ENCODE measurements at regions not wholly inside any gene's neighbourhood (a gene's known extent, or its start where the extent isn't known, plus 50 kb on each side); places are given as distances from the start of the nearest gene placed in this dataset.
"Not testable (repeated sequence)": the region's sequence is repeated elsewhere in the genome, so short reads cannot be mapped to it uniquely, and the experiment has no call there.

DNA sequence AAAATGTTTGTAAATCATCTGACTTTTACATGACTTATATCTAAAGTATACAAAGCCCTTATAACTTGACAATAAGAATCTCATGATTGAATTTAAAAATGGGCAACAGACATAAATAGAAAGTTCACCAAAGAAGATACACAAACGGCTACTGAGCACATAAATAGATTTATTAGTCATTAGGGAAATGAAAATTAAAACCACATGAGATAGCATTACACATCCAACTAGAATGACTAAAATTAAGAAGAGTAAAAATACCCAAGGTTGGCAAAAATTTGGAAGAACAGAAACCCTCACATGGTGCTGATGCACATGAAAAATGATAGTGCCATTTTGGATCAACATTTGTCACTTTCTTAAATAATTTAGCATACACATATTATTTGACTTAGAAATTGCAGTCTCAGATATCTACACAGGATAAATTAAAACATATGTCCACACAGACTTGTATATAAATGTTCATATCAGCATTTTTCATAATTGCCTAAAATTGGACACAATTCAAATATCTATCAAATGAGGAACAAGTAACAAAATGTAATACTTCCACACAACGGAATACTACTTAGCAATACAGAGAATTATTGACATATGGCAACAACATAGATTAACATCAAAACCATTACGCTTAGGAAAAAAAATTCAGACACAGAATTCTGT lies 359.1 kb upstream of the DAB2 start:
- in situ Hi-C loops (cut with HindIII; ENCODE audit: low pct_ligation_motif_present, low pct_unique_long_range_greater_than_20kb, low sequenced_read_pairs): no loop called here
- DNase-seq: no peak

DNA sequence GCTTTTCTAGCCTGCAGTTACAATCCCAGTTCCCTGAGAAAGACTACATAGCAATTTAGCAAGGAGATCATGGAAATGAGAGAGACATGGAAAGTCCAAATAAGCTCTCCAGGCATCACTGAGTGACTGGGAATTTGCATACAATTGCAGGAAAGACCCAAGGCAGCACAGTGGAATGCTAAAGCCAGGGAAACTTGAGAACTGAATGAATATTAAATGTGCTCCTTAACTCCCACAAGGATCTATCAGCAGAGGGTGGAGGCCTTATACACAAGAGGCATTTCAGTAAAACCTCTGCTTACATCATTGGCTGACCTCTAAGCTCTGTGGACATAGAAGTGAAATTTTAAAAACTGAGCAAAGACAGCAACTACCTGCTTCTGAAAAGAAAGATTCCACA lies 355.6 kb upstream of the DAB2 start:
- no peak for DNase-seq

DNA sequence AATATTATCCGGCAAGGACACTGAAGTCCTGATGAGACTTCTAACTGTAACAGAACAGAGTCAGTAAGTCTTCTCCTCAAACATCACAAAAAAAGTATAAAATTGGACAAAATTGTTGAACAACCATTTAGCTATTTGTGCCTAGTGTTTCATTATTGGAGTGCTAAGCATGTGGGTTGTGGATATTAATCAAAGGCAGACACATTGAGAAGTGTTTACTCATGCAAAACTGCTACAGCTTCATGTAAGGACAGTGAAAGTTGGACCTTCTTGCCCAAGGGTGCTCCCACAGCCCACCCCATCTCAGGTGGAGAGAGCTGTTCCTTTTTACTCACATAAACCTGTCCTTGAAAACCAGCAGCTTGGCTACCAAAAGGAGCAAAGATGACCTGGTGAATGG lies 355.1 kb upstream of the DAB2 start:
- in situ Hi-C loops (cut with HindIII; ENCODE audit: low pct_ligation_motif_present, low pct_unique_long_range_greater_than_20kb, low sequenced_read_pairs): no loop called here
- DNase-seq: no peak

More for the DNA sequence above, 355.6 kb upstream of the DAB2 start:
- in situ Hi-C loops (cut with HindIII; ENCODE audit: low pct_ligation_motif_present, low pct_unique_long_range_greater_than_20kb, low sequenced_read_pairs): no loop called here

DNA sequence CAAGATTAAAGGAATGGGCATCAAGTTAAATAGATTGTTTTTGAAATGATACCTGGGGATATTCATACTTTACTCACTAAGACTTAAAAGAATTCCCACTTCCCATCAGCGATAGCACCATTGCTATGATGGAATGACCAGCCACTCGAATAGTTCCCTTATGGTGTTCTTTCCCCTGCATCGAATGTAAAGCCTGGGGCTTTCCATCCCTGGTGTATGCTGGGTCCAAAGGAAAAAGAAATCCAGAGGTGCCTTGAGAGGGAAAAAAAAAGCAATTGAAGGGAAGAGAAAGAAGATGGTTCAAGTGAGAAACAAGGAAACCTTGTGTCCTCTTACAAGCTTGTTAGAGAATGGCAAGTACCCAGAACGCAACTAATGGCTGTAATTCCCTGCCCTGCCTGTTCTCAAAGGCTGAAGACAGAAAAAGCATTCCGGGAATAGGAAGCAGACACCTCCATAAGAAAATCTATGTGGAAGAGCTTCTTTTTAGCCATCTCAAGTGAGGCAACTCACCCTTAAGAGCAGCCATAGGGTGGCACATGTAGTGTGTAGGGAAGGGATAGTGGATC lies 351.1 kb upstream of the DAB2 start:
- no peak for DNase-seq

DNA sequence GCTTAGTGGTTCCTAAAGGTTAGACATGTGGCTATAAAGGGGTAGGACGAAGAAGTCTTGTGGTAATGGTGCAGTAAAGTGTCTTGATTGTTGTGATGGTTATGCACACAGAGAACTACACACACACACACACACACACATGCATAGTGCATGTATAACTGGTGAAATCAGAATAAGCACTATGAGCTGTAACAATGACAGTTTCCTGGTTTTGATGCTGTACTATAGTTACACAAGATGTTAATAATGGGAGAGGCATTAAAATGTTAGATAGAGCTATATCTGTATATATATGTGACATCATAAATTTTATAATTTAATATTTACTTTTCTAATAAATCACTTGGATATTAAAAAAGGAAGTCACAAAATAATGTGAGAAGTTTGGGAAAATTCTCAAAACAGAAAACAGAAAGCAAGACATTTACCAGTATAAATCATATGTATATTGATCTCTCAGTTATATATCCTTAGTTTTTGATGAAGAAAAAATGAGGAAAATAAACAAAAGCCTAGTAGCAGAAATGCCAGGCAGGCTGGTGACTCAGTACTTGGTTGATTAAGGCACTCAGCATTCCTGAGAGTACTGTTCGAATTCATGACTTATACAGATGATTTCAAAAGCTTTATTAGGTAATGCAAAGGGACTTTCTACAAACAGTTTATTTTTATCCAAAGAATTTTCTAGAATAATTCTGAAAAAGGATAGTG lies 350.5 kb upstream of the DAB2 start:
- in situ Hi-C loops (cut with HindIII; ENCODE audit: low pct_ligation_motif_present, low pct_unique_long_range_greater_than_20kb, low sequenced_read_pairs): no loop called here
- DNase-seq: peak; percentile 23

More for the DNA sequence above, 351.1 kb upstream of the DAB2 start:
- in situ Hi-C loops (cut with HindIII; ENCODE audit: low pct_ligation_motif_present, low pct_unique_long_range_greater_than_20kb, low sequenced_read_pairs): no loop called here

DNA sequence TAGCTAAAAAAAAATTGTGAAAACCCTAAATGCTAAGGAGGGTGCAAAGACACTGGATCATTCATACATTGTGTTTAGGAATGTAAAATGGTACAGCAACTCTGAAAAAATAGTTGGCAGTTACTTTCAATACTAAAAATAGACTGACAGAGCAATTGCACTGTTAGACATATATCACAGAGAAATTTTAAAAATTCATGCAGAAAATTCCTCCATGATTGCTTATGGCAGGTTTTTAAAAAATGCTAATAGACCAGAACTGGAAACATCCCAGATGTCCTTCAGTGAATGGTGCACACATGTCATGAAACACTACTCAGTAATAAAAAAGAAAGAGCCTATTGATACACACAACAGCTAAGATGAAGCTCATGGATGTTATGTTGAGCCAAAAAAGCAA lies 349.8 kb upstream of the DAB2 start:
- in situ Hi-C loops (cut with HindIII; ENCODE audit: low pct_ligation_motif_present, low pct_unique_long_range_greater_than_20kb, low sequenced_read_pairs): no loop called here
- DNase-seq: no peak

DNA sequence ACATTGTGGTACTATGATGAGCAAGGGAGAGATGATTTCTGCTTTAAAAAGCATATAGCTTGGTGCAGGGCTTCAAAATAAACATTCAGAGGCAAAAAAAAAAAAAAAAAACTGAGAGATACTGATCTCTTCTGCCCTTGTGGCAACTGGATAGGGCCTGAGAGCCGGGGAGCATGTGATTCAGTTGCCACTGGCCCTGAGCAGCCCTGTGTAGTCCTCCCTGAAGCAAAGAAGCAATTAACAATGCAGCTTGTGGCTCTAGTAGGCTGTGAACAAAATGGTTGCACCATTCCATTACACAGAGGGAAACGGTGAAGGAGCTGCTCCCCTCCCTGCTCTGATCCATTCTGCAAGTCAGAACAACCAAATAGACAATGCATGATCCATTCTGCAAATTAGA lies 347.5 kb upstream of the DAB2 start:
- no peak for DNase-seq
- in situ Hi-C loops (cut with HindIII; ENCODE audit: low pct_ligation_motif_present, low pct_unique_long_range_greater_than_20kb, low sequenced_read_pairs): no loop called here

DNA sequence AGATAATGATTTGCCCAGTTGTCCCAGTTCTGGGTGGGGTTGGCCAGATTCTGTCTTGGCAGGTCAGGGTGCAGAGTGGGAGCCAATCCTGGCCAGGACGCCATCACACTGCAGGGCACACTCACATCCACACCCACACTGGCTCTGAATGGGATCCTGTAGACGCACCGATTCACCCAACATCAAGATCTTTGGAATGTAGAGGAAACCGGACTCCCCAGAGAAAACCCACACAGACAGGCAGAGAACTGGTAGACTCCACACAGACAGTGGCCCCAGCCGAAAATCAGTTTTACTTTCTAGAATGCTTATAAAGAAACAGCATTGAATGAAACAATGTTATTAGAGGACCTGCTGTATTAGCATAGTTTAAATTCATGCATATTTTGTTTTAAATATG lies 343.1 kb upstream of the DAB2 start:
- in situ Hi-C loops (cut with HindIII; ENCODE audit: low pct_ligation_motif_present, low pct_unique_long_range_greater_than_20kb, low sequenced_read_pairs): no loop called here
- DNase-seq: no peak

DNA sequence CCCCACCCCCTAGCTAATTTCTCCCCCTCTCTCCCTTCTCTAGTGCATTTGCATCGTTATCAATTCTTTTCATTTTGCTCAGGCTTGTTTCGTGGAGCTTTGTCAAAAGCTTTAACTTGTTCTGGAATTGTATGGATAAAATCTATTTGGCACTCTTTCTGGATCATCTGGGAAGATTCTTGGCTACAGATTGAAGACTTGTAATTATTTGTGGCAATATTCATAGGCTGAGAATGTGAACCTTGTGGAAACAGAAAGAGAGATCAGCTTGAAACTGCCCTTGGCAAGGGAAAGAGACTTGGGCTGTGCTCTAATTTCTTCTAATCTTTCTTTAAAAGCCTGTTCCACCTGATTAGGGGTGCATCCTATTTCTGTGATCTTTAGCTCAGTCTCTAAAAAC lies 340.6 kb upstream of the DAB2 start:
- in situ Hi-C loops (cut with HindIII; ENCODE audit: low pct_ligation_motif_present, low pct_unique_long_range_greater_than_20kb, low sequenced_read_pairs): no loop called here

DNA sequence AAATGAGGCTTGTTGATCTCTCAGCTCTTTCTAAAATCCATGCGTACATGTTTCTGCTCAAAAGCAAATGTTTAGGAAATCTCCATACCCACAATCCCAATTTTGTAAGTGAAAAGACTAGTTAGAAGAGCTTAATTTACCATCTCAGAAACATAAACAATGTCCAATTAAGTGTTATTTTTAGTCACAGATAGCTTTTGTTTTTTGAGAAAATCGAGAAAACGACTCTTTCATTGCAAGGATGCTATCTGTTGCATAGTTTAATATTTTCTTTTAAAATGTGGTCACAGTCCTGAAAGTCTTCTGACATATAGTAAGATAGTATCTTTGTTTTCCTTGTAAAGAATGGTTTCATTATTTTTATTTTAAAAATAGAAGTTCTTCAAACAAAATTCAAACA lies 338.0 kb upstream of the DAB2 start:
- no peak for DNase-seq
- in situ Hi-C loops (cut with HindIII; ENCODE audit: low pct_ligation_motif_present, low pct_unique_long_range_greater_than_20kb, low sequenced_read_pairs): no loop called here

More for the DNA sequence above, 340.6 kb upstream of the DAB2 start:
- DNase-seq: no peak

DNA sequence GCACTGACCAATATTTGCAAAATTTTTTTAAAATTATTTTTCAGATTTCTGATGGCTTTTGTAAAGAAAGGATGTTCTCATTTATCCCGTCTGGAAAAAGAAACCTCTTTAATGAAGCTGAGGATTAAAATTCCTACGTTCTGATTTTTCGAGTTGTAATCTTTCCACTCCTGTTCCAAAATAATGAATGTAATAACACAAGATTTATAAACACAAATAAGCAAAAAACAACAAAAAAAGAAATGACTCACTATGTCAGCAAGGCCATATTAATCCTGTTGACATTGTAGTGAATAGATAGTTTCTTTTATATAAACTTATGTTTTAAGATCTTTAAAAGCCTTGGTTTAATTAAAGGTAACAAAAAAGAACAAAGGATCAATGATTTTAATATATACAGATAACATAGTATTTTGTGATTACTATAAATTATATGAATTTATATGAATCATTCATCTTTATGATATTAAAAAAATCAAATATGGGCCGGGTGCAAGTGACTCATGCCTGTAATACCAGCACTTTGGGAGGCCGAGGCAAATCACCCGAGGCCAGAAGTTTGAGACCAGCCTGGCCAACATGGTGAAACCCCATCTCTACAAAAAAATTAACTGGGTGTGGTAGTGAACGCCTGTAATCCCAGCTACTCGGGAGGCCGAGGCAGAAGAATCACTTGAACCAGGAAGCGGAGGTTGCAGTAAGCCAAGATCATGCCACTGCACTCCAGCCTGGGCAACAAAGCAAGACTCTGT lies 336.6 kb upstream of the DAB2 start:
- in situ Hi-C loops (cut with HindIII; ENCODE audit: low pct_ligation_motif_present, low pct_unique_long_range_greater_than_20kb, low sequenced_read_pairs): no loop called here
- DNase-seq: no peak

DNA sequence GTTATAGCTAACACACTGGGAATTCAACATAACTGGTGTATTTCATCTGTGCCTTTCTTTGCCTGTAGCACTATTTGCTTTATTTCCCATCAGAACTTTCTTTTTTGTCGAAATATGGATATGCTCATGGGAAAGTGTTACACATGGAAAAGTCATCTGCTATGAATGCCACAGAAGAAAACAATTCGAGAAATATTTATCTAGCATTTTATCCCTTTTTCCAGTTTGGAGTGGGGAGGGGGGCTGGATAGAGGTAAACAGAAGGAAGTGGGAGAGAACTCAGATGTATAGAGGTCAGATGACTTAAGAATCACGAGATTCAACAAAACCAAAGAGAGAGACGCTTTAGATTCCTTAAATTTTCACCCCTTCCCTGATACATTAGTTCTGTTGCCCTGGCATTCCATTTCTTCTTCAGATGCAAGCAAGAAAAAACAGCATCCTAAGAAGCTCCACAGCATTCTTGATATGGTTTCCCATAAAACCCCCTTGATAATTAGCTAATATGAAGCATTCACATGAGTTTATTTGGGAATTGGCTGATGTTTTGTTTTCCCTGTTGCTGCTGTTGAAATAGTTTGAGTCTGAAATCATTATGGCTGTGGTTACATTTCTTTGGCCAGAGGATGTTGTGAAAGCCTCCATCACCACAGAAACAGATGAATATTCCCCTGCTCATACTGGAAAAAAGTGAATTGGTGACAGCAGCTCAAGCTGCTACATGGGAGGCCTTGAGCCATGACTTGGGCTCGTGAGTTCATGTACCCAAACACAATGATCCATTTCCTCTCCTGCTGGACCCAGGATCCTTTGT lies 335.8 kb upstream of the DAB2 start:
- DNase-seq: no peak
- in situ Hi-C loops (cut with HindIII; ENCODE audit: low pct_ligation_motif_present, low pct_unique_long_range_greater_than_20kb, low sequenced_read_pairs): no loop called here

DNA sequence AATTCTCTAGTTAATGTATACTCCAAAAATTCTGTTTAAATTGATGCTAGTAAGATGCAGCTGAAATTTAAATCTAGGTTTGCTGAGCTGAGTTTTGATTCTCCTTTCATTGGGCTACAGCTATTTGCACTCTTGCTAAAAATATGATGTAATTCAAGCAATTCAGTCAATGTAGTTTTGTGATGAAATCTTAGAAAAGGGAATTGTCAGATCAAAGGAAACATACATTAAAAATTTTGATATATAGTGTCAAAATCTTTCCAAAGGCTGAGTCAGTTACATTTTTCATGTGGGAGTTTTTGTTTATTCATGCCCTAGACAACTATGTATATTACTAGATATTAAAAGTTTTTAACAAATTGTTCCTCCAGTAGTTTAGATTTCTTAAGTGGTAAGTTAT lies 334.9 kb upstream of the DAB2 start:
- DNase-seq: no peak
- in situ Hi-C loops (cut with HindIII; ENCODE audit: low pct_ligation_motif_present, low pct_unique_long_range_greater_than_20kb, low sequenced_read_pairs): no loop called here

DNA sequence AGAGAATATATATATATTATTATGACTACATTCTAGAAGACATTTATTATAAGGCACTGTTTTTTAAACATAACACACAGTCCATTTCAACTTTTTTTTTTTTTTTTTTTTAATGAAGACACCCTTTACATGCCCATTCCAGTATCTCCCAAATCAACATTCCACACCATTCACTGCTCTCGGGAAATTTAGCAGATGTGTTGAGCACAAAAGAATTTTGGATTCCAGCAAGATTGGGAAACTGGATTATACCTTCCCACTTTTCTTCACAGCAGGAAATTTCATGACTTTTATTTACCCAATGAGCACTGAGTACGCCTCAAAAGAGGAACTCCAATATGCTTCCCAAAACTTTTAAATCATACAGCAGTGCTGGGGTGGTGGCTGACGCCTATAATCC lies 333.6 kb upstream of the DAB2 start:
- in situ Hi-C loops (cut with HindIII; ENCODE audit: low pct_ligation_motif_present, low pct_unique_long_range_greater_than_20kb, low sequenced_read_pairs): no loop called here
- no peak for DNase-seq

DNA sequence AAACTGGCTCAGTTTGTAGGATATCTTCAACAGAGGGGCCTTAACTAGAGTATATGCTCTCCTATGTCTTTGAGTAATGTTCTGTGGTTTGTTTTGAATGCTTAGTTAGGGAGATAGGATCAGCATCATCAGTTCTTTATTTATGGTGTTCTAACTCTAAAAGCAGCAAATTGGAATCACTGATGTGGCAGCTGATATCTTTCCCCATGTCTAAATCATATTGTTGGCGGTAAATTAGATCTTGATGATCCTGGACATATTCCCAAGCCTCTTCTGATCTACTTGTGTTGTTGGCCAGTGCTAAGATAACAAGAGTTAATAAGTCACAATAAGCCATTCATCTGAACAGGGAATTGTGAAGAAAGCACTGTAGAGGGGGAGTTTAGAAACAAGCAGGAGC lies 332.4 kb upstream of the DAB2 start:
- in situ Hi-C loops (cut with HindIII; ENCODE audit: low pct_ligation_motif_present, low pct_unique_long_range_greater_than_20kb, low sequenced_read_pairs): no loop called here
- DNase-seq: no peak

DNA sequence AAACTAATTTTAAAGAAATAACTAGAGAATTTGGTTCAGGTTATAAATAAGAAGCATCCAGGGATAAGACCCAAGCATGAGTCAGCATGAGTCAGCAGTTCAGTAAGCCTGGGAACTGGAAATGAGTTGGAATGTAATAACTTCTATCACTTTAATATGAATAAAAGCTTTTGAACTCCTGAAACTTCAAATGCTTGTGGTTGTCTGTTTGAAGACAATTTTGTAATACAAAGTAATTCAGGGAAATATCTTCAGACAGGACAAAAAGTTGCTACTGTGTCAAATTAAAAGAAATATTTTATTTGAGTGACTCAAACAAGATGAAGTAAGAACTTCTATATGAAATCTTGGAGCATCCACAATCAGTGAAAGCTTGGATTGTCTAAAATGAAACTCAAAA lies 331.2 kb upstream of the DAB2 start:
- peak; percentile 71 for DNase-seq
- in situ Hi-C loops (cut with HindIII; ENCODE audit: low pct_ligation_motif_present, low pct_unique_long_range_greater_than_20kb, low sequenced_read_pairs): no loop called here

DNA sequence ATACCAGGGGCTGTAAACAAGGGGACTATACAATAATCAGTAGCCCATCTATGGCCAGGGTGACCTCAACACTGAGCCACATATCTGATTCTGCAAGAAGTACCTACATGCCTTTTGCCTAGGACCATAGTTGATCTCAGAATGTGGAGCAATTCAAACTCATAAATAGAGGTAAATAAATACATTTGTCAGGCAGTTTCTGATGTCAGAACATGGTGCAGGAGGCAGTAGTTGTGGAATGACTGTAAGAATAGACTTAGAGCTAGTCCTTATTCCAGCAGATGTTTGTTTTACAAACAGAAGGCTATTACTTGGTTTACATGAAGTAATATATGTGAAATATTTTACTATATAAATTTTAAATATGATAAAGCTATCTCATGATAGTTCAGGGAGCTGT lies 330.7 kb upstream of the DAB2 start:
- in situ Hi-C loops (cut with HindIII; ENCODE audit: low pct_ligation_motif_present, low pct_unique_long_range_greater_than_20kb, low sequenced_read_pairs): no loop called here
- DNase-seq: no peak

DNA sequence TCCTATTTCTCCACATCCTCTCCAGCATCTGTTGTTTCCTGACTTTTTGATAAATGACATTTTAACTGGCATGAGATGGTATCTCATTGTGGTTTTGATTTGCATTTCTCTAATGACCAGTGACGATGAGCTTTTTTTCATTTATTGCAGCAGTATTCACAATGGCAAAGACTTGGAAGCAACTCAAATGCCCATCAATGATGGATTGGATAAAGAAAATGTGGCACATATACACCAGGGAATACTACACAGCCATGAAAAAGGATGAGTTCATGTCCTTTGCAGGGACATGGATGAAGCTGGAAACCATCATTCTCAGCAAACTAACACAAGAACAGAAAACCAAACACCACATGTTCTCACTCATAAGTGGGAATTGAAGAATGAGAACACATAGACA lies 329.0 kb upstream of the DAB2 start:
- in situ Hi-C loops (cut with HindIII; ENCODE audit: low pct_ligation_motif_present, low pct_unique_long_range_greater_than_20kb, low sequenced_read_pairs): not testable (repeated sequence)

DNA sequence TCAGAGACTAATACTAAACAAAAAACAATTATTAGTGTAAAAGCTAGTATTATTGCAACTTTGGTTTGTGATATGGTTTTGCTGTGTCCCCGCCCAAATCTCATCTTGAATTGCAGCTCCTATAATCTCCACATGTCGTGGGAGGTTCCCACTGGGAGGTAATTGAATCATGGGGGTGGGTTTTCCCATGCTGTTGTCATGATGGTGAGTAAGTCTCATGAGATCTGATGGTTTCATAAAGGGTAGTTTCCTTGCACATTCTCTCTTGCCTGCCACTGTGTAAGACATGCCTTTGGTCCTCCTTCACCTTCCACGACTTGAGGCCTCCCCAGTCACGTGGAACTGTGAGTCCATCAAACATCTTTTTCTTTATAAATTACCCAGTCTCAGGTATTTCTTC lies 325.9 kb upstream of the DAB2 start:
- in situ Hi-C loops (cut with HindIII; ENCODE audit: low pct_ligation_motif_present, low pct_unique_long_range_greater_than_20kb, low sequenced_read_pairs): no loop called here
- no peak for DNase-seq

More for the DNA sequence above, 329.0 kb upstream of the DAB2 start:
- DNase-seq: not testable (repeated sequence)
